ENCODE measurements at regions not wholly inside any gene's neighbourhood (a gene's known extent, or its start where the extent isn't known, plus 50 kb on each side); places are given as distances from the start of the nearest gene placed in this dataset.

DNA sequence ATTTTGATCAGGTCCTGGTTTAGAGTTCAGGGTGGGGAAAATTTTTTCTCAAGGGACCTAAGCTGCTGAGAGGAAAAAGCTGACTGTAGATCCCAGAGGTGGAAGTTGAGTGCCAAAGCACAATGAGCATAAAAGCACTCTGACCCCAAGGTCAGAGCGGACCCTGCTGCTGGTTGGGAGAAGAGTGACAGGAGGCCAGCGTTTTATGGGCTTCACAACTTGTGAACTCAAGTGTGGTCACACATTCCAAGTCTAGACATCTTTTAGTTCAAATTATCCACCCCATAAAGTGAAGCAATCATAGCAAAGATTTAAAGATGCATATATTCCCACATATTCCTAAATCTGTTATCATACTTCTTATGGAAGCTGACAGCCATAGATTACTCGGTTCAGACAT lies 220.3 kb downstream of the CHIC2 start:
- TF ChIP-seq CTCF (IDR thresholded peaks at IDR 0.05 in 2 of 3, conservative IDR thresholded peaks at IDR 0.05 in 1 of 3; ENCODE audit: borderline replicate concordance in 1 of 3, insufficient read depth in 1 of 3, low read depth in 2 of 3, low read length in 2 of 3) = no peak
- no peak for TF ChIP-seq POLR2A (IDR thresholded peaks at IDR 0.05; ENCODE audit: borderline replicate concordance, extremely low read depth, insufficient read depth, insufficient read length)
- TF ChIP-seq, protein P1, sequence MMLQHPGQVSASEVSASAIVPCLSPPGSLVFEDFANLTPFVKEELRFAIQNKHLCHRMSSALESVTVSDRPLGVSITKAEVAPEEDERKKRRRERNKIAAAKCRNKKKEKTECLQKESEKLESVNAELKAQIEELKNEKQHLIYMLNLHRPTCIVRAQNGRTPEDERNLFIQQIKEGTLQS (IDR thresholded peaks at IDR 0.05) = no peak
- TF ChIP-seq YY1 (IDR thresholded peaks at IDR 0.05; ENCODE audit: extremely low read depth, insufficient replicate concordance, low read depth, low read length) = no peak
- no peak for TF ChIP-seq RAD21 (IDR thresholded peaks at IDR 0.05; ENCODE audit: low read depth)
- TF ChIP-seq EZH2phosphoT487 (IDR thresholded peaks at IDR 0.05; ENCODE audit: borderline replicate concordance) = no peak
- no peak for TF ChIP-seq SRF (IDR thresholded peaks at IDR 0.05; ENCODE audit: low read depth)
- no peak for TF ChIP-seq FOSL1 (IDR thresholded peaks at IDR 0.05; ENCODE audit: low read depth)
- no peak for TF ChIP-seq EZH2 (IDR thresholded peaks at IDR 0.05)
- no peak for TF ChIP-seq MAX (IDR thresholded peaks at IDR 0.05)

All from HCT116 (cell line).